HepG2 (cell line): ENCODE measurements at regions not wholly inside any gene's neighbourhood (a gene's known extent, or its start where the extent isn't known, plus 50 kb on each side); places are given as distances from the start of the nearest gene placed in this dataset.

ENCODE experiments used
- ATAC-seq: fragments of 200-7000 bp; cut with Tn5 transposase; 3 replicates; pipeline ENCODE4 v1.9.1; 2020; ENCODE audit warnings: mild to moderate bottlenecking, moderate library complexity
- BruUV-seq: library from RNA; stranded (reverse); fragments of 400-500 nt; replicated peaks from 2 replicates; lab custom pipeline; 2021; lab: Mats Ljungman, UMichigan
- CTCF ChIA-PET: fragments of 300-600 bp; formaldehyde crosslinking; extraction: SDS; loops from one replicate; lab custom pipeline; 2021; ENCODE audit warnings: low total read pairs, inconsistent platforms, low intra/inter-chr PET ratio; lab: Yijun Ruan, JAX
- POLR2A ChIA-PET: fragments of 350-600 bp; sonication (Branson Sonifier 250); formaldehyde crosslinking; loops from one replicate; lab custom pipeline; 2020; ENCODE audit warnings: antibody characterized with exemption, inconsistent platforms; lab: Yijun Ruan, JAX
- DNase-seq: peaks from one replicate; pipeline ENCODE4 v3.0.0-alpha.2; 2015; ENCODE audit warnings: low spot score
- FAIRE-seq: peaks from 3 replicates; lab custom pipeline; 2011; peaks lifted over from hg19 to GRCh38; lab: Jason Lieb, UNC
- H2AFZ ChIP-seq: one replicate; pipeline ENCODE4 v1.6.1; 2011; ENCODE audit warnings: low read length, inconsistent platforms
- H3K27ac ChIP-seq: fragments of 300-600 bp; 3 replicates; pipeline ENCODE4 v1.8.0; 2011; ENCODE audit warnings: mixed run types, mild to moderate bottlenecking, mixed read lengths, low read length, inconsistent platforms; ENCODE audit not compliant: insufficient read depth; ENCODE audit errors: extremely low read length
- H3K27me3 ChIP-seq, 2 experiments: fragments of 200-600 bp in 1 of 2; 2 replicates in 1 of 2; 3 replicates in 1 of 2; pipeline versions ENCODE4 v1.6.0 to v1.8.0; 2011; ENCODE audit warnings: low read length in 2 of 2, mild to moderate bottlenecking in 2 of 2, moderate library complexity in 2 of 2, inconsistent platforms in 1 of 2; ENCODE audit not compliant: insufficient read depth in 2 of 2, control insufficient read depth in 1 of 2
- H3K36me3 ChIP-seq, 2 experiments: fragments of 200-600 bp in 1 of 2; replicated peaks in 1 of 2; 2 replicates in 1 of 2; 3 replicates in 1 of 2; pipeline versions ENCODE4 v1.5.1 to v1.8.0; 2011; ENCODE audit warnings: low read length in 2 of 2, inconsistent platforms in 1 of 2; ENCODE audit not compliant: insufficient read depth in 2 of 2, control insufficient read depth in 1 of 2
- H3K4me1 ChIP-seq: 2 replicates; pipeline ENCODE4 v1.5.1; 2012; ENCODE audit warnings: low read length, inconsistent platforms; ENCODE audit not compliant: insufficient read depth
- H3K4me2 ChIP-seq: 2 replicates; pipeline ENCODE4 v1.6.0; 2011; ENCODE audit warnings: low read depth, low read length, inconsistent platforms
- H3K4me3 ChIP-seq, 3 experiments: fragments of 200-600 bp in 1 of 3; sonication (generic), shearing (Covaris generic) in 1 of 3; replicated peaks in 1 of 3; 2 replicates each; pipeline ENCODE4 v1.5.1; 2011 to 2016; ENCODE audit warnings: low read length in 3 of 3, inconsistent platforms in 2 of 3, low read depth in 2 of 3, mild to moderate bottlenecking in 2 of 3, control low read depth in 1 of 3, mixed read lengths in 1 of 3; ENCODE audit not compliant: insufficient read depth in 1 of 3
- H3K79me2 ChIP-seq: one replicate; pipeline ENCODE4 v1.6.1; 2011; ENCODE audit warnings: low read length, inconsistent platforms; ENCODE audit not compliant: insufficient read depth
- H3K9ac ChIP-seq: 2 replicates; pipeline ENCODE4 v1.6.0; 2011; ENCODE audit warnings: mild to moderate bottlenecking, low read depth, low read length, inconsistent platforms; ENCODE audit not compliant: insufficient read depth
- H3K9me3 ChIP-seq: 2 replicates; pipeline ENCODE4 v1.5.1; 2012; ENCODE audit warnings: mild to moderate bottlenecking, low read length
- H4K20me1 ChIP-seq: 2 replicates; pipeline ENCODE4 v1.6.0; 2011; ENCODE audit warnings: inconsistent platforms, mild to moderate bottlenecking, low read length, moderate library complexity; ENCODE audit not compliant: insufficient read depth
- BORCS8-MEF2B ChIP-seq: sonication (generic); formaldehyde crosslinking; IDR thresholded peaks from 2 replicates; pipeline ENCODE4 v1.8.0; 2022; ENCODE audit warnings: mild to moderate bottlenecking, missing genetic modification reagents
- CSRNP1 ChIP-seq: sonication (generic); formaldehyde crosslinking; IDR thresholded peaks from 2 replicates; pipeline ENCODE4 v1.8.1; 2023; ENCODE audit warnings: mild to moderate bottlenecking, missing genetic modification reagents
- DPF2 ChIP-seq: sonication (generic); formaldehyde crosslinking; IDR thresholded peaks from 2 replicates; pipeline ENCODE4 v1.4.0; 2020; ENCODE audit warnings: mild to moderate bottlenecking, low read depth, missing genetic modification reagents, borderline replicate concordance
- EZH2 ChIP-seq: conservative IDR thresholded peaks from 2 replicates; pipeline ENCODE4 v1.6.1; 2012; ENCODE audit warnings: mild to moderate bottlenecking, low read depth, low read length, moderate library complexity
- IKZF5 ChIP-seq: IDR thresholded peaks from 2 replicates; pipeline ENCODE4 v1.6.1; 2018; ENCODE audit warnings: missing genetic modification reagents, mild to moderate bottlenecking, missing compliant biosample characterization
- MIER3 ChIP-seq: IDR thresholded peaks from 2 replicates; pipeline ENCODE4 v1.6.1; 2016; ENCODE audit warnings: missing compliant biosample characterization, borderline replicate concordance
- NPAS2 ChIP-seq: sonication (generic); formaldehyde crosslinking; IDR thresholded peaks from 2 replicates; pipeline ENCODE4 v1.8.0; 2022; ENCODE audit warnings: mild to moderate bottlenecking, missing genetic modification reagents, borderline replicate concordance
- THAP11 ChIP-seq: IDR thresholded peaks from 2 replicates; pipeline ENCODE4 v1.6.1; 2016; ENCODE audit warnings: missing biosample characterization, missing genetic modification reagents
- ZBTB7B ChIP-seq: sonication (generic); formaldehyde crosslinking; IDR thresholded peaks from 2 replicates; pipeline ENCODE4 v1.4.0; 2020; ENCODE audit warnings: missing genetic modification reagents
- ZNF383 ChIP-seq: sonication (generic); formaldehyde crosslinking; IDR thresholded peaks from 2 replicates; pipeline ENCODE4 v1.4.0; 2020; ENCODE audit warnings: missing genetic modification reagents, mild to moderate bottlenecking, borderline replicate concordance
- ZNF615 ChIP-seq: sonication (generic); formaldehyde crosslinking; IDR thresholded peaks from 2 replicates; pipeline ENCODE4 v1.5.0; 2020; ENCODE audit warnings: mild to moderate bottlenecking, missing genetic modification reagents, borderline replicate concordance
- ZNF720 ChIP-seq: sonication (generic); formaldehyde crosslinking; IDR thresholded peaks from 2 replicates; pipeline ENCODE4 v1.4.0; 2020; ENCODE audit warnings: missing genetic modification reagents
- ZNF780A ChIP-seq: sonication (generic); formaldehyde crosslinking; IDR thresholded peaks from 2 replicates; pipeline ENCODE4 v1.8.0; 2022; ENCODE audit warnings: mild to moderate bottlenecking, missing genetic modification reagents, moderate library complexity
- WGBS: methylation state at CpG from one replicate; pipeline ENCODE4 v1.1.6; 2017; ENCODE audit warnings: low lambda C conversion rate; 5-methylcytosine and 5-hydroxymethylcytosine counted together
- in situ Hi-C: cut with HindIII; loops from 2 replicates; pipeline ENCODE4 v1.10.0; 2017; ENCODE audit warnings: low pct_unique_long_range_greater_than_20kb; ENCODE audit not compliant: extremely low pct_ligation_motif_present
- intact Hi-C: fragments of 100-400 bp; cut with micrococcal nuclease; formaldehyde crosslinking; loops from one replicate; pipeline ENCODE4 v1.10.0; 2022; ENCODE audit not compliant: unreplicated experiment
- TF ChIP-seq, protein P1 (sequence below): sonication (generic); formaldehyde crosslinking; IDR thresholded peaks from 2 replicates; pipeline ENCODE4 v1.5.1; 2020; ENCODE audit warnings: mild to moderate bottlenecking, missing genetic modification reagents, moderate library complexity
- TF ChIP-seq, protein P2 (sequence below): sonication (generic); formaldehyde crosslinking; conservative IDR thresholded peaks from 2 replicates; pipeline ENCODE4 v1.4.0; 2020; ENCODE audit warnings: missing genetic modification reagents
- TF ChIP-seq, protein P3 (sequence below): sonication (generic); formaldehyde crosslinking; IDR thresholded peaks from 2 replicates; pipeline ENCODE4 v1.4.0; 2020; ENCODE audit warnings: missing genetic modification reagents

DNA sequence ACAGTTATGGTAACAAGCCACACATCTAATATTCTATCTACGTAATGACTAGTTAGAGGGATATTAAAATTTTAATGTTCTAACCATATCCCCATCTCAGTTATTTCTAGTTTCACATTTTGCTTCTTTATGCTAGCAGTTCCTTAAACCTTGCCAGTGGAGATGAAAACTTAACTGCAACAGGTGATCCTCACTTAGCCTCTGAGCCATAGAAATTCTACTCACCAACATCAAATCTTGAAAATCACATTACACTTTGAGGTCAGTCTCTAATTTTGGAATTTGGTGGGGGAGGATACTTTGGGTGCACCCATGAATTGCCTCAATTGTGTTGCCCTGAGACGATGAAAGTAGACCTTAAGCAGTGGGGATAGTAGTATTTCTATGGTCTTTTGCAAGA lies 256.4 kb downstream of the GATA3 start:
- no peaks in the 10 kb centered on the region for H3K79me2 ChIP-seq
- no peak for FAIRE-seq
- no peak overlapping the region for H3K9ac ChIP-seq
- BruUV-seq = no TSS peak
- ChIA-PET CTCF (no interaction called here), POLR2A (no interaction called here)
- 2% methylated on average over 2 of the region's 2 CpGs for WGBS
- no peaks in the 10 kb centered on the region for H3K9me3 ChIP-seq
- no peaks in the 10 kb centered on the region for H4K20me1 ChIP-seq
- H3K4me3 ChIP-seq = no peak overlapping the region
- DNase-seq = no peak
- peaks cover 0 to 2% of the 10 kb centered on the region in 2 experiments; a peak in 1 of 5 replicates for H3K27me3 ChIP-seq
- no peak for ATAC-seq
- no peak overlapping the region for H3K27ac ChIP-seq
- in situ Hi-C loops (no loop called here), intact Hi-C loops (no loop called here)
- no peak overlapping the region for H2AFZ ChIP-seq
- H3K4me1 ChIP-seq = no peaks in the 10 kb centered on the region
- no peaks in the 10 kb centered on the region for H3K36me3 ChIP-seq
- no peak overlapping the region for H3K4me2 ChIP-seq
- TF ChIP-seq THAP11 (no peak), IKZF5 (CRISPR knock-in tag) (no peak), ZBTB7B (CRISPR knock-in tag) (no peak), EZH2 (no peak), MIER3 (no peak), ZNF780A (CRISPR knock-in tag) (no peak), BORCS8-MEF2B (CRISPR knock-in tag) (no peak), NPAS2 (CRISPR knock-in tag) (no peak), ZNF383 (CRISPR knock-in tag) (no peak), CSRNP1 (CRISPR knock-in tag) (no peak), ZNF615 (no peak), DPF2 (CRISPR knock-in tag) (no peak), ZNF720 (CRISPR knock-in tag) (no peak)
- TF ChIP-seq, protein P1, sequence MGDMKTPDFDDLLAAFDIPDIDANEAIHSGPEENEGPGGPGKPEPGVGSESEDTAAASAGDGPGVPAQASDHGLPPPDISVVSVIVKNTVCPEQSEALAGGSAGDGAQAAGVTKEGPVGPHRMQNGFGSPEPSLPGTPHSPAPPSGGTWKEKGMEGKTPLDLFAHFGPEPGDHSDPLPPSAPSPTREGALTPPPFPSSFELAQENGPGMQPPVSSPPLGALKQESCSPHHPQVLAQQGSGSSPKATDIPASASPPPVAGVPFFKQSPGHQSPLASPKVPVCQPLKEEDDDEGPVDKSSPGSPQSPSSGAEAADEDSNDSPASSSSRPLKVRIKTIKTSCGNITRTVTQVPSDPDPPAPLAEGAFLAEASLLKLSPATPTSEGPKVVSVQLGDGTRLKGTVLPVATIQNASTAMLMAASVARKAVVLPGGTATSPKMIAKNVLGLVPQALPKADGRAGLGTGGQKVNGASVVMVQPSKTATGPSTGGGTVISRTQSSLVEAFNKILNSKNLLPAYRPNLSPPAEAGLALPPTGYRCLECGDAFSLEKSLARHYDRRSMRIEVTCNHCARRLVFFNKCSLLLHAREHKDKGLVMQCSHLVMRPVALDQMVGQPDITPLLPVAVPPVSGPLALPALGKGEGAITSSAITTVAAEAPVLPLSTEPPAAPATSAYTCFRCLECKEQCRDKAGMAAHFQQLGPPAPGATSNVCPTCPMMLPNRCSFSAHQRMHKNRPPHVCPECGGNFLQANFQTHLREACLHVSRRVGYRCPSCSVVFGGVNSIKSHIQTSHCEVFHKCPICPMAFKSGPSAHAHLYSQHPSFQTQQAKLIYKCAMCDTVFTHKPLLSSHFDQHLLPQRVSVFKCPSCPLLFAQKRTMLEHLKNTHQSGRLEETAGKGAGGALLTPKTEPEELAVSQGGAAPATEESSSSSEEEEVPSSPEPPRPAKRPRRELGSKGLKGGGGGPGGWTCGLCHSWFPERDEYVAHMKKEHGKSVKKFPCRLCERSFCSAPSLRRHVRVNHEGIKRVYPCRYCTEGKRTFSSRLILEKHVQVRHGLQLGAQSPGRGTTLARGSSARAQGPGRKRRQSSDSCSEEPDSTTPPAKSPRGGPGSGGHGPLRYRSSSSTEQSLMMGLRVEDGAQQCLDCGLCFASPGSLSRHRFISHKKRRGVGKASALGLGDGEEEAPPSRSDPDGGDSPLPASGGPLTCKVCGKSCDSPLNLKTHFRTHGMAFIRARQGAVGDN (CRISPR knock-in tag) = no peak
- TF ChIP-seq, protein P2, sequence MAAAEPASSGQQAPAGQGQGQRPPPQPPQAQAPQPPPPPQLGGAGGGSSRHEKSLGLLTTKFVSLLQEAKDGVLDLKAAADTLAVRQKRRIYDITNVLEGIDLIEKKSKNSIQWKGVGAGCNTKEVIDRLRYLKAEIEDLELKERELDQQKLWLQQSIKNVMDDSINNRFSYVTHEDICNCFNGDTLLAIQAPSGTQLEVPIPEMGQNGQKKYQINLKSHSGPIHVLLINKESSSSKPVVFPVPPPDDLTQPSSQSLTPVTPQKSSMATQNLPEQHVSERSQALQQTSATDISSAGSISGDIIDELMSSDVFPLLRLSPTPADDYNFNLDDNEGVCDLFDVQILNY = no peak
- TF ChIP-seq, protein P3, sequence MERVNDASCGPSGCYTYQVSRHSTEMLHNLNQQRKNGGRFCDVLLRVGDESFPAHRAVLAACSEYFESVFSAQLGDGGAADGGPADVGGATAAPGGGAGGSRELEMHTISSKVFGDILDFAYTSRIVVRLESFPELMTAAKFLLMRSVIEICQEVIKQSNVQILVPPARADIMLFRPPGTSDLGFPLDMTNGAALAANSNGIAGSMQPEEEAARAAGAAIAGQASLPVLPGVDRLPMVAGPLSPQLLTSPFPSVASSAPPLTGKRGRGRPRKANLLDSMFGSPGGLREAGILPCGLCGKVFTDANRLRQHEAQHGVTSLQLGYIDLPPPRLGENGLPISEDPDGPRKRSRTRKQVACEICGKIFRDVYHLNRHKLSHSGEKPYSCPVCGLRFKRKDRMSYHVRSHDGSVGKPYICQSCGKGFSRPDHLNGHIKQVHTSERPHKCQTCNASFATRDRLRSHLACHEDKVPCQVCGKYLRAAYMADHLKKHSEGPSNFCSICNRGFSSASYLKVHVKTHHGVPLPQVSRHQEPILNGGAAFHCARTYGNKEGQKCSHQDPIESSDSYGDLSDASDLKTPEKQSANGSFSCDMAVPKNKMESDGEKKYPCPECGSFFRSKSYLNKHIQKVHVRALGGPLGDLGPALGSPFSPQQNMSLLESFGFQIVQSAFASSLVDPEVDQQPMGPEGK (CRISPR knock-in tag) = no peak
